Keratinocyte (primary cell): ENCODE measurements at regions not wholly inside any gene's neighbourhood (a gene's known extent, or its start where the extent isn't known, plus 50 kb on each side); places are given as distances from the start of the nearest gene placed in this dataset.

Experiments
- EZH2 ChIP-seq: IDR thresholded peaks from one replicate; pipeline ENCODE4 v1.6.1; 2012; ENCODE audit warnings: inconsistent platforms, mild to moderate bottlenecking, low read length, moderate library complexity
- TF ChIP-seq, protein P1 (sequence below), 3 experiments: IDR thresholded peaks in 1 of 3; conservative IDR thresholded peaks in 1 of 3; optimal IDR thresholded peaks in 1 of 3; 2 replicates in 2 of 3; 3 replicates in 1 of 3; pipeline versions ENCODE3 to v1.5.1; 2011; ENCODE audit warnings: low read length in 3 of 3, mild to moderate bottlenecking in 3 of 3, moderate library complexity in 2 of 3, control low read depth in 1 of 3, inconsistent platforms in 1 of 3; ENCODE audit not compliant: insufficient read depth in 2 of 3; ENCODE audit errors: extremely low read depth in 1 of 3

DNA sequence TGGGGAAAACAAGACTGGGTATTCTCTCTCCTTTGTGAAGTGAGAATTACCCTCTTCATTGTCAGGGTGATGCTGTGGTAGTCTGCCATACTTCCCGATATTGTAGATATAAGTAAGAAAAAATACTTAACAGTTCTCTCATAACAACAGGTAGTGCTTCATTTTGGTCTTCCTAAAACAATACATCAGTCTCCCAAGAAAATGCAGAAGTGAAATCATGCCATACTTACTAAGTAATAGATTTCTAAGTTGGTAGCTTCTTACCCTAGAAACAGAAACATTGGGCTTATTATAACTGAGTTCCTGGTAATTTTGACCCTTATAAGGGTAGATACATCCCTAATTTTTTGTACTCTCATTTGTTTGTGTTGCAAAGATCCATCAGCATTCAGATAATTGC lies 460.7 kb upstream of the DCC start:
- TF ChIP-seq, protein P1, sequence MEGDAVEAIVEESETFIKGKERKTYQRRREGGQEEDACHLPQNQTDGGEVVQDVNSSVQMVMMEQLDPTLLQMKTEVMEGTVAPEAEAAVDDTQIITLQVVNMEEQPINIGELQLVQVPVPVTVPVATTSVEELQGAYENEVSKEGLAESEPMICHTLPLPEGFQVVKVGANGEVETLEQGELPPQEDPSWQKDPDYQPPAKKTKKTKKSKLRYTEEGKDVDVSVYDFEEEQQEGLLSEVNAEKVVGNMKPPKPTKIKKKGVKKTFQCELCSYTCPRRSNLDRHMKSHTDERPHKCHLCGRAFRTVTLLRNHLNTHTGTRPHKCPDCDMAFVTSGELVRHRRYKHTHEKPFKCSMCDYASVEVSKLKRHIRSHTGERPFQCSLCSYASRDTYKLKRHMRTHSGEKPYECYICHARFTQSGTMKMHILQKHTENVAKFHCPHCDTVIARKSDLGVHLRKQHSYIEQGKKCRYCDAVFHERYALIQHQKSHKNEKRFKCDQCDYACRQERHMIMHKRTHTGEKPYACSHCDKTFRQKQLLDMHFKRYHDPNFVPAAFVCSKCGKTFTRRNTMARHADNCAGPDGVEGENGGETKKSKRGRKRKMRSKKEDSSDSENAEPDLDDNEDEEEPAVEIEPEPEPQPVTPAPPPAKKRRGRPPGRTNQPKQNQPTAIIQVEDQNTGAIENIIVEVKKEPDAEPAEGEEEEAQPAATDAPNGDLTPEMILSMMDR (optimal IDR thresholded peaks at IDR 0.05 in 1 of 3, IDR thresholded peaks at IDR 0.05 in 1 of 3, conservative IDR thresholded peaks at IDR 0.05 in 1 of 3; ENCODE audit: extremely low read depth in 1 of 3, insufficient read depth in 2 of 3, low read length in 3 of 3), result no peak
- TF ChIP-seq EZH2, result no peak
